ENCODE measurements at regions not wholly inside any gene's neighbourhood (a gene's known extent, or its start where the extent isn't known, plus 50 kb on each side); places are given as distances from the start of the nearest gene placed in this dataset.

GRCh38 chr2:224195925-224196571 lies 157.0 kb upstream of the SERPINE2 start:
- Mint-ChIP-seq H3K4me3 (no peak overlapping the region), H3K27me3 (peaks cover 0 to 8% (median 6%) of the 10 kb centered on the region in 3 donors), H3K9me3 (peaks cover 0 to 19% (median 5%) of the 10 kb centered on the region in 7 donors), H3K27ac (no peak overlapping the region), H3K4me1 (no peaks in the 10 kb centered on the region), H3K36me3 (no peaks in the 10 kb centered on the region)
- DNase-seq = no peak
- ATAC-seq (ENCODE audit: low read depth in 2 of 2) = no peak

GRCh38 chr2:224194161-224194560 lies 155.1 kb upstream of the SERPINE2 start:
- ATAC-seq (ENCODE audit: low read depth in 2 of 2) (no peak), DNase-seq (no peak)
- Mint-ChIP-seq H3K4me3 (no peak overlapping the region), H3K4me1 (no peaks in the 10 kb centered on the region), H3K27me3 (peaks cover under 1 to 8% (median 6%) of the 10 kb centered on the region in 3 donors), H3K36me3 (no peaks in the 10 kb centered on the region), H3K27ac (no peak overlapping the region), H3K9me3 (peaks cover 0 to 19% (median 5%) of the 10 kb centered on the region in 7 donors)

- Mint-ChIP-seq H3K36me3 (no peaks in the 10 kb centered on the region), H3K9me3 (peaks cover 0 to 19% (median 10%) of the 10 kb centered on the region in 7 donors), H3K27me3 (peaks cover 6 to 13% (median 8%) of the 10 kb centered on the region in 3 donors), H3K4me3 (no peak overlapping the region), H3K4me1 (no peaks in the 10 kb centered on the region), H3K27ac (no peak overlapping the region)
- DNase-seq = no peak
- ATAC-seq (ENCODE audit: low read depth in 2 of 2) = no peak
Observed at GRCh38 chr2:224191465-224191864, 152.4 kb upstream of the SERPINE2 start.

GRCh38 chr2:224190936-224191270 lies 151.8 kb upstream of the SERPINE2 start:
- DNase-seq (no peak), ATAC-seq (ENCODE audit: low read depth in 2 of 2) (no peak)
- Mint-ChIP-seq H3K9me3 (peaks cover 2 to 19% (median 14%) of the 10 kb centered on the region in 7 donors), H3K4me3 (no peak overlapping the region), H3K27me3 (peaks cover 6 to 13% (median 8%) of the 10 kb centered on the region in 3 donors), H3K36me3 (no peaks in the 10 kb centered on the region), H3K27ac (no peak overlapping the region), H3K4me1 (peaks cover 0 to 4% (median 0%) of the 10 kb centered on the region in 3 donors)

- no peak for DNase-seq
- H3K36me3 Mint-ChIP-seq = no peaks in the 10 kb centered on the region
- H3K27ac Mint-ChIP-seq = no peak overlapping the region
- no peak for ATAC-seq (ENCODE audit: low read depth in 2 of 2)
- peaks cover 4 to 16% (median 14%) of the 10 kb centered on the region in 7 donors for H3K9me3 Mint-ChIP-seq
- peaks cover 6 to 13% (median 8%) of the 10 kb centered on the region in 3 donors for H3K27me3 Mint-ChIP-seq
- no peak overlapping the region for H3K4me3 Mint-ChIP-seq
- H3K4me1 Mint-ChIP-seq = peaks cover 0 to 5% (median 0%) of the 10 kb centered on the region in 3 donors
Observed at GRCh38 chr2:224190234-224190935, 151.3 kb upstream of the SERPINE2 start.

- DNase-seq = no peak
- peaks cover 0 to 11% (median 6%) of the 10 kb centered on the region in 3 donors for H3K27me3 Mint-ChIP-seq
- H3K36me3 Mint-ChIP-seq = no peaks in the 10 kb centered on the region
- H3K9me3 Mint-ChIP-seq = peaks cover 0 to 11% (median 7%) of the 10 kb centered on the region in 7 donors
- no peak overlapping the region for H3K27ac Mint-ChIP-seq
- ATAC-seq (ENCODE audit: low read depth in 2 of 2) = no peak
- H3K4me1 Mint-ChIP-seq = peaks cover 0 to 5% (median 0%) of the 10 kb centered on the region in 3 donors
- no peak overlapping the region for H3K4me3 Mint-ChIP-seq
Observed at GRCh38 chr2:224187220-224187619, 148.1 kb upstream of the SERPINE2 start.

GRCh38 chr2:224185023-224185601 lies 146.0 kb upstream of the SERPINE2 start:
- peaks cover 0 to 5% (median 0%) of the 10 kb centered on the region in 3 donors for H3K4me1 Mint-ChIP-seq
- peaks cover 0 to 11% (median 7%) of the 10 kb centered on the region in 7 donors for H3K9me3 Mint-ChIP-seq
- H3K27ac Mint-ChIP-seq = peak overlapping the region in 1 of 6 donors; percentile 22
- DNase-seq (no peak), ATAC-seq (ENCODE audit: low read depth in 2 of 2) (no peak)
- H3K27me3 Mint-ChIP-seq = peaks cover 5 to 16% (median 15%) of the 10 kb centered on the region in 3 donors
- H3K4me3 Mint-ChIP-seq = no peak overlapping the region
- H3K36me3 Mint-ChIP-seq = no peaks in the 10 kb centered on the region

GRCh38 chr2:224183086-224183485 lies 144.0 kb upstream of the SERPINE2 start:
- Mint-ChIP-seq H3K4me1 (peaks cover 0 to 5% (median 0%) of the 10 kb centered on the region in 3 donors), H3K4me3 (no peak overlapping the region), H3K27ac (no peak overlapping the region), H3K9me3 (peaks cover 3 to 11% (median 6%) of the 10 kb centered on the region in 7 donors), H3K36me3 (no peaks in the 10 kb centered on the region), H3K27me3 (peaks cover 6 to 10% (median 8%) of the 10 kb centered on the region in 3 donors)
- DNase-seq (no peak), ATAC-seq (ENCODE audit: low read depth in 2 of 2) (no peak)

- Mint-ChIP-seq H3K36me3 (no peaks in the 10 kb centered on the region), H3K9me3 (peaks cover under 1 to 11% (median 4%) of the 10 kb centered on the region in 7 donors), H3K27me3 (peaks cover 6 to 12% (median 10%) of the 10 kb centered on the region in 3 donors), H3K4me1 (peaks cover 0 to 5% (median 0%) of the 10 kb centered on the region in 3 donors), H3K27ac (no peak overlapping the region), H3K4me3 (no peak overlapping the region)
- DNase-seq (no peak), ATAC-seq (ENCODE audit: low read depth in 2 of 2) (no peak)
Observed at GRCh38 chr2:224182498-224182897, 143.4 kb upstream of the SERPINE2 start.

GRCh38 chr2:224181534-224182155 lies 142.6 kb upstream of the SERPINE2 start:
- Mint-ChIP-seq H3K27me3 (peaks cover 9 to 21% (median 10%) of the 10 kb centered on the region in 3 donors), H3K4me1 (peaks cover 0 to 5% (median 0%) of the 10 kb centered on the region in 3 donors), H3K9me3 (peaks cover 0 to 8% (median 4%) of the 10 kb centered on the region in 7 donors), H3K27ac (peak overlapping the region in 1 of 6 donors; percentile 49), H3K36me3 (no peaks in the 10 kb centered on the region), H3K4me3 (no peak overlapping the region)
- no peak for DNase-seq
- no peak for ATAC-seq (ENCODE audit: low read depth in 2 of 2)

- no peaks in the 10 kb centered on the region for H3K4me1 Mint-ChIP-seq
Observed at GRCh38 chr2:224180810-224181209, 141.7 kb upstream of the SERPINE2 start.

GRCh38 chr2:224178056-224178455 lies 139.0 kb upstream of the SERPINE2 start:
- Mint-ChIP-seq H3K27me3 (peaks cover 10 to 39% (median 22%) of the 10 kb centered on the region in 3 donors), H3K4me3 (no peak overlapping the region), H3K36me3 (no peaks in the 10 kb centered on the region), H3K27ac (no peak overlapping the region), H3K4me1 (no peaks in the 10 kb centered on the region), H3K9me3 (peaks cover 0 to 8% (median 0%) of the 10 kb centered on the region in 7 donors)
- ATAC-seq (ENCODE audit: low read depth in 2 of 2) (no peak), DNase-seq (no peak)

More at GRCh38 chr2:224180810-224181209, 141.7 kb upstream of the SERPINE2 start:
- no peak for ATAC-seq (ENCODE audit: low read depth in 2 of 2)
- peaks cover 0 to 8% (median under 1%) of the 10 kb centered on the region in 7 donors for H3K9me3 Mint-ChIP-seq
- peaks cover 10 to 28% (median 16%) of the 10 kb centered on the region in 3 donors for H3K27me3 Mint-ChIP-seq
- H3K36me3 Mint-ChIP-seq = no peaks in the 10 kb centered on the region
- no peak overlapping the region for H3K27ac Mint-ChIP-seq
- no peak overlapping the region for H3K4me3 Mint-ChIP-seq
- no peak for DNase-seq

GRCh38 chr2:224175538-224175937 lies 136.5 kb upstream of the SERPINE2 start:
- H3K36me3 Mint-ChIP-seq = no peaks in the 10 kb centered on the region
- no peak for DNase-seq
- H3K27me3 Mint-ChIP-seq = peaks cover 5 to 31% (median 21%) of the 10 kb centered on the region in 3 donors
- H3K9me3 Mint-ChIP-seq = peaks cover 0 to 8% (median 0%) of the 10 kb centered on the region in 7 donors
- H3K4me3 Mint-ChIP-seq = no peak overlapping the region
- H3K4me1 Mint-ChIP-seq = no peaks in the 10 kb centered on the region
- no peak overlapping the region for H3K27ac Mint-ChIP-seq
- ATAC-seq (ENCODE audit: low read depth in 2 of 2) = no peak

All from naive B cell (primary cell).